ENCODE measurements at regions not wholly inside any gene's neighbourhood (a gene's known extent, or its start where the extent isn't known, plus 50 kb on each side); places are given as distances from the start of the nearest gene placed in this dataset.

GRCh38 chr9:115900698-115901097 is 252.9 kb upstream of the PAPPA start:
- no peaks in the 10 kb centered on the region for H3K79me2 ChIP-seq (ENCODE audit: control insufficient read depth, insufficient read depth, low read length)
- no peaks in the 10 kb centered on the region for H3K4me1 ChIP-seq (ENCODE audit: control insufficient read depth, extremely low read depth, insufficient read depth, low read length)
- no peak for DNase-seq (ENCODE audit: low read depth, low spot score)
- H3K9ac ChIP-seq (ENCODE audit: control insufficient read depth, extremely low read depth, insufficient read depth, low read length), result no peak overlapping the region
- no peaks in the 10 kb centered on the region for H3K9me1 ChIP-seq (ENCODE audit: control insufficient read depth, extremely low read depth, insufficient read depth, low read length)
- H4K20me1 ChIP-seq (ENCODE audit: control insufficient read depth, extremely low read depth, insufficient read depth, low read length), result no peaks in the 10 kb centered on the region
- TF ChIP-seq CTCF (optimal IDR thresholded peaks at IDR 0.05 in 1 of 3, IDR thresholded peaks at IDR 0.05 in 1 of 3, conservative IDR thresholded peaks at IDR 0.05 in 1 of 3; ENCODE audit: extremely low read depth in 1 of 3, insufficient read depth in 2 of 3, low read length in 3 of 3) (no peak), EZH2 (IDR thresholded peaks at IDR 0.05; ENCODE audit: low read length) (no peak)
- no peak overlapping the region for H2AFZ ChIP-seq (ENCODE audit: control insufficient read depth, low read length)
- no peaks in the 10 kb centered on the region for H3K27me3 ChIP-seq (ENCODE audit: control insufficient read depth, extremely low read depth, insufficient read depth, low read length)
- dilution Hi-C loops (cut with MboI; ENCODE audit: extremely low pct_ligation_motif_present, low sequenced_read_pairs), result no loop called here
- H3K27ac ChIP-seq (ENCODE audit: control insufficient read depth, insufficient read depth, low read length), result no peak overlapping the region
- H3K4me2 ChIP-seq (ENCODE audit: control insufficient read depth, extremely low read depth, insufficient read depth, low read depth, low read length), result no peak overlapping the region
- FAIRE-seq, result no peak
- no peaks in the 10 kb centered on the region for H3K36me3 ChIP-seq (ENCODE audit: control insufficient read depth in 2 of 2, extremely low read depth in 1 of 2, insufficient read depth in 2 of 2, low read length in 2 of 2)
- H3K9me3 ChIP-seq (ENCODE audit: control insufficient read depth, low read depth, low read length), result no peaks in the 10 kb centered on the region
- no peak overlapping the region for H3K4me3 ChIP-seq (ENCODE audit: control insufficient read depth in 2 of 3, extremely low read depth in 1 of 3, insufficient read depth in 2 of 3, low read depth in 1 of 3, low read length in 3 of 3)

GRCh38 chr9:115910959-115911358 is 242.6 kb upstream of the PAPPA start:
- no peaks in the 10 kb centered on the region for H3K4me1 ChIP-seq (ENCODE audit: control insufficient read depth, extremely low read depth, insufficient read depth, low read length)
- no peaks in the 10 kb centered on the region for H3K27me3 ChIP-seq (ENCODE audit: control insufficient read depth, extremely low read depth, insufficient read depth, low read length)
- H3K9me1 ChIP-seq (ENCODE audit: control insufficient read depth, extremely low read depth, insufficient read depth, low read length), result no peaks in the 10 kb centered on the region
- no peaks in the 10 kb centered on the region for H3K36me3 ChIP-seq (ENCODE audit: control insufficient read depth in 2 of 2, extremely low read depth in 1 of 2, insufficient read depth in 2 of 2, low read length in 2 of 2)
- dilution Hi-C loops (cut with MboI; ENCODE audit: extremely low pct_ligation_motif_present, low sequenced_read_pairs), result no loop called here
- no peaks in the 10 kb centered on the region for H3K79me2 ChIP-seq (ENCODE audit: control insufficient read depth, insufficient read depth, low read length)
- FAIRE-seq (no peak), DNase-seq (ENCODE audit: low read depth, low spot score) (no peak)
- H3K9ac ChIP-seq (ENCODE audit: control insufficient read depth, extremely low read depth, insufficient read depth, low read length), result no peak overlapping the region
- no peaks in the 10 kb centered on the region for H3K9me3 ChIP-seq (ENCODE audit: control insufficient read depth, low read depth, low read length)
- no peak overlapping the region for H3K4me3 ChIP-seq (ENCODE audit: control insufficient read depth in 2 of 3, extremely low read depth in 1 of 3, insufficient read depth in 2 of 3, low read depth in 1 of 3, low read length in 3 of 3)
- H3K4me2 ChIP-seq (ENCODE audit: control insufficient read depth, extremely low read depth, insufficient read depth, low read depth, low read length), result no peak overlapping the region
- H4K20me1 ChIP-seq (ENCODE audit: control insufficient read depth, extremely low read depth, insufficient read depth, low read length), result no peaks in the 10 kb centered on the region
- TF ChIP-seq CTCF (optimal IDR thresholded peaks at IDR 0.05 in 1 of 3, IDR thresholded peaks at IDR 0.05 in 1 of 3, conservative IDR thresholded peaks at IDR 0.05 in 1 of 3; ENCODE audit: extremely low read depth in 1 of 3, insufficient read depth in 2 of 3, low read length in 3 of 3) (no peak), EZH2 (IDR thresholded peaks at IDR 0.05; ENCODE audit: low read length) (no peak)
- H3K27ac ChIP-seq (ENCODE audit: control insufficient read depth, insufficient read depth, low read length), result no peak overlapping the region
- no peak overlapping the region for H2AFZ ChIP-seq (ENCODE audit: control insufficient read depth, low read length)
